ENCODE measurements at regions not wholly inside any gene's neighbourhood (a gene's known extent, or its start where the extent isn't known, plus 50 kb on each side); places are given as distances from the start of the nearest gene placed in this dataset.
A peak's percentile ranks its signal among the peaks of the same experiment; 100 is the strongest.

DNA sequence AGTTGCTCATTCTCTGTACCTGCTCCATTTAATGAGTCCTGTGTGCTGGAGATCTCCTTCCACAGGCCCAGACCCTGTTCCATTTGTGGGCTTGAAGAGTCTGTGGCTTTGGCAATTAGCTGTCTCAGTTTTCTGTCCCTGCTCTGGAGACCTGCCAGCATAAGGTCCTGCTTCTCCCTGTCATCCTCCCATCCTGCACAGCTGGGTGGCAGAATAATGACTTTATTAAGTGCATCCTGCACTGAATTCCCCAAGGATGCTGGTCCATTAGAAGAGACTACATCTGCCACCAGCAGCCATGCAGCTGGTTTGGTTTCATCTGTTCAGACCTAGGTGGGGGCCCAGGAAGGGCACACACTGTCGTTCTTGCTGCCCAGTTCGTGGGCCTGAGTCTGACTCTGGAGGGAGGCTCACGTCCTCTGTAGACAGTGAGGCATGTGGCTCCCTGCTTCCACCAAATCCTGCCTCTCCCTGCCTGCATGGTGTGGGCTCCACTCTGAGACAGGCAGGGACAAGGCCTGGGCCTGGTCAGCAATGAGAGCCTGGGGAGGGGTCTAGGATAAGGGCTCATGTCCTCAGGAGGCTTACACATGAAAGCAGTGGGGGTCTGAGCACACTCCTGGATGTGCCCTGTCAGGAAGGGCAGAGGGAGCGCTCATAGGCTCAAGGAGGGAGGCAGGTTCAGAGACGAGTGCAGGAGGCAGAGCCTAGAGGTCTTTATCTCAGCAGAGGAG lies 78.4 kb upstream of the PRR23E start:
- H3K9ac ChIP-seq (ENCODE audit: low read depth in 1 of 2, low read length in 2 of 2): no peak overlapping the region
- TF ChIP-seq, protein P1, sequence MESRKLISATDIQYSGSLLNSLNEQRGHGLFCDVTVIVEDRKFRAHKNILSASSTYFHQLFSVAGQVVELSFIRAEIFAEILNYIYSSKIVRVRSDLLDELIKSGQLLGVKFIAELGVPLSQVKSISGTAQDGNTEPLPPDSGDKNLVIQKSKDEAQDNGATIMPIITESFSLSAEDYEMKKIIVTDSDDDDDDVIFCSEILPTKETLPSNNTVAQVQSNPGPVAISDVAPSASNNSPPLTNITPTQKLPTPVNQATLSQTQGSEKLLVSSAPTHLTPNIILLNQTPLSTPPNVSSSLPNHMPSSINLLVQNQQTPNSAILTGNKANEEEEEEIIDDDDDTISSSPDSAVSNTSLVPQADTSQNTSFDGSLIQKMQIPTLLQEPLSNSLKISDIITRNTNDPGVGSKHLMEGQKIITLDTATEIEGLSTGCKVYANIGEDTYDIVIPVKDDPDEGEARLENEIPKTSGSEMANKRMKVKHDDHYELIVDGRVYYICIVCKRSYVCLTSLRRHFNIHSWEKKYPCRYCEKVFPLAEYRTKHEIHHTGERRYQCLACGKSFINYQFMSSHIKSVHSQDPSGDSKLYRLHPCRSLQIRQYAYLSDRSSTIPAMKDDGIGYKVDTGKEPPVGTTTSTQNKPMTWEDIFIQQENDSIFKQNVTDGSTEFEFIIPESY (IDR thresholded peaks at IDR 0.05): no peak
- TF ChIP-seq RAD21 (IDR thresholded peaks at IDR 0.05) (no peak), EGR1 (IDR thresholded peaks at IDR 0.05; ENCODE audit: low read depth in 2 of 2) (no peak), NR2F2 (IDR thresholded peaks at IDR 0.05) (no peak), TAF1 (conservative IDR thresholded peaks at IDR 0.05) (no peak), HNF4G (IDR thresholded peaks at IDR 0.05) (no peak), HNF4A (conservative IDR thresholded peaks at IDR 0.05) (no peak), SP1 (IDR thresholded peaks at IDR 0.05) (no peak), YY1 (IDR thresholded peaks at IDR 0.05) (no peak), RXRA (IDR thresholded peaks at IDR 0.05) (no peak), GABPA (IDR thresholded peaks at IDR 0.05 in 1 of 2, conservative IDR thresholded peaks at IDR 0.05 in 1 of 2) (no peak), FOXA2 (IDR thresholded peaks at IDR 0.05) (no peak), JUND (IDR thresholded peaks at IDR 0.05) (no peak), FOXA1 (IDR thresholded peaks at IDR 0.05) (no peak)
- TF ChIP-seq, protein P2, sequence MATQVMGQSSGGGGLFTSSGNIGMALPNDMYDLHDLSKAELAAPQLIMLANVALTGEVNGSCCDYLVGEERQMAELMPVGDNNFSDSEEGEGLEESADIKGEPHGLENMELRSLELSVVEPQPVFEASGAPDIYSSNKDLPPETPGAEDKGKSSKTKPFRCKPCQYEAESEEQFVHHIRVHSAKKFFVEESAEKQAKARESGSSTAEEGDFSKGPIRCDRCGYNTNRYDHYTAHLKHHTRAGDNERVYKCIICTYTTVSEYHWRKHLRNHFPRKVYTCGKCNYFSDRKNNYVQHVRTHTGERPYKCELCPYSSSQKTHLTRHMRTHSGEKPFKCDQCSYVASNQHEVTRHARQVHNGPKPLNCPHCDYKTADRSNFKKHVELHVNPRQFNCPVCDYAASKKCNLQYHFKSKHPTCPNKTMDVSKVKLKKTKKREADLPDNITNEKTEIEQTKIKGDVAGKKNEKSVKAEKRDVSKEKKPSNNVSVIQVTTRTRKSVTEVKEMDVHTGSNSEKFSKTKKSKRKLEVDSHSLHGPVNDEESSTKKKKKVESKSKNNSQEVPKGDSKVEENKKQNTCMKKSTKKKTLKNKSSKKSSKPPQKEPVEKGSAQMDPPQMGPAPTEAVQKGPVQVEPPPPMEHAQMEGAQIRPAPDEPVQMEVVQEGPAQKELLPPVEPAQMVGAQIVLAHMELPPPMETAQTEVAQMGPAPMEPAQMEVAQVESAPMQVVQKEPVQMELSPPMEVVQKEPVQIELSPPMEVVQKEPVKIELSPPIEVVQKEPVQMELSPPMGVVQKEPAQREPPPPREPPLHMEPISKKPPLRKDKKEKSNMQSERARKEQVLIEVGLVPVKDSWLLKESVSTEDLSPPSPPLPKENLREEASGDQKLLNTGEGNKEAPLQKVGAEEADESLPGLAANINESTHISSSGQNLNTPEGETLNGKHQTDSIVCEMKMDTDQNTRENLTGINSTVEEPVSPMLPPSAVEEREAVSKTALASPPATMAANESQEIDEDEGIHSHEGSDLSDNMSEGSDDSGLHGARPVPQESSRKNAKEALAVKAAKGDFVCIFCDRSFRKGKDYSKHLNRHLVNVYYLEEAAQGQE (IDR thresholded peaks at IDR 0.05): no peak
- TF ChIP-seq, protein P3, sequence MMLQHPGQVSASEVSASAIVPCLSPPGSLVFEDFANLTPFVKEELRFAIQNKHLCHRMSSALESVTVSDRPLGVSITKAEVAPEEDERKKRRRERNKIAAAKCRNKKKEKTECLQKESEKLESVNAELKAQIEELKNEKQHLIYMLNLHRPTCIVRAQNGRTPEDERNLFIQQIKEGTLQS (IDR thresholded peaks at IDR 0.05): no peak
- no peak overlapping the region for H3K27ac ChIP-seq (ENCODE audit: low read depth in 1 of 2, low read length in 2 of 2)
- H3K36me3 ChIP-seq (ENCODE audit: control insufficient read depth in 4 of 4, insufficient read depth in 3 of 4, low read depth in 1 of 4, low read length in 3 of 4): no peaks in the 10 kb centered on the region
- WGBS: 81% methylated on average over 5 of the region's 5 CpGs
- no peaks in the 10 kb centered on the region for H3K27me3 ChIP-seq (ENCODE audit: control insufficient read depth in 4 of 4, insufficient read depth in 4 of 4, low read length in 3 of 4)
- DNase-seq (ENCODE audit: low spot score): peak; percentile 24
- no peaks in the 10 kb centered on the region for H3K4me1 ChIP-seq (ENCODE audit: control insufficient read depth in 4 of 4, insufficient read depth in 4 of 4, low read length in 3 of 4)
- H3K9me3 ChIP-seq (ENCODE audit: control insufficient read depth in 4 of 4, low read length in 3 of 4): peaks cover 10 to 12% (median 11%) of the 10 kb centered on the region in 4 donors
- no peak overlapping the region for H3K4me3 ChIP-seq (ENCODE audit: low read depth in 1 of 3, low read length in 3 of 3)

DNA sequence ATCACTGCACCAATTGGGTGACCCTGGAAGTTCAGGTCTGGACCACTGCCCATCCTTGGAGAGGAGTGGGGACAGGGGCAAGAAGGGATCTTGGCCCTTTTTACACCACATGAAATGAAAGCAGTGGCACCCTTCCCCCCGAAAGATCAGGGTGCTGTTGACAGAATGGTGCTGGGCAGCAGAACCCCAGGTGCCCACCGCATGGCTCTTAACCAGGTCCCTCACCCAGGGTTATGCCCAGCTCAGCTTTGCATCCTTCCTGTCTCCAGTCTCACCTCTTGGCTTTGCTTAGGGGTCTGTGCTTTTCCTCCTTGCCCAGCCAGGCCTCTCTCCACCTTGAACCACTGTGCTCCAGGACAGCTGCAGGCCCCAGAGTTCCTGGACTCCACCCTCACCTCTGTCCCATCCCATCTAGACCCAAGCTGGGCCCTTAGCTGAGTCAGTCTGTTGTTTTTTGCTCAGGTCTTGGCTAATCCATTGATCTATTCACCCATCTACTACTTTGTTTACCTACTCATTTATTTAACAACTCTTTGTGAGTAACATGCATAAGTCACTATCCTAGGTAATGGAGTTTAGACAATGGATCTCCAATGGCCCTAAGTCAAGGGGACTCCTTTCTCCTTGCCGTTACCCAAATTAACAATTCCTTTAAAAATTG lies 77.1 kb upstream of the PRR23E start:
- Histone ChIP-seq H3K4me3 (ENCODE audit: low read depth in 1 of 3, low read length in 3 of 3) (no peak overlapping the region), H3K36me3 (ENCODE audit: control insufficient read depth in 4 of 4, insufficient read depth in 3 of 4, low read depth in 1 of 4, low read length in 3 of 4) (no peaks in the 10 kb centered on the region), H3K9ac (ENCODE audit: low read depth in 1 of 2, low read length in 2 of 2) (no peak overlapping the region), H3K27me3 (ENCODE audit: control insufficient read depth in 4 of 4, insufficient read depth in 4 of 4, low read length in 3 of 4) (no peaks in the 10 kb centered on the region), H3K4me1 (ENCODE audit: control insufficient read depth in 4 of 4, insufficient read depth in 4 of 4, low read length in 3 of 4) (no peaks in the 10 kb centered on the region), H3K27ac (ENCODE audit: low read depth in 1 of 2, low read length in 2 of 2) (no peak overlapping the region), H3K9me3 (ENCODE audit: control insufficient read depth in 4 of 4, low read length in 3 of 4) (peaks cover 10 to 12% (median 11%) of the 10 kb centered on the region in 4 donors)
- WGBS: 89% methylated on average over 3 of the region's 3 CpGs
- DNase-seq (ENCODE audit: low spot score): peak; percentile 20
- TF ChIP-seq JUND (IDR thresholded peaks at IDR 0.05) (no peak), NR2F2 (IDR thresholded peaks at IDR 0.05) (no peak), RXRA (IDR thresholded peaks at IDR 0.05) (no peak), FOXA2 (IDR thresholded peaks at IDR 0.05) (no peak), HNF4A (conservative IDR thresholded peaks at IDR 0.05) (no peak), FOXA1 (IDR thresholded peaks at IDR 0.05) (no peak), HNF4G (IDR thresholded peaks at IDR 0.05) (no peak)
- TF ChIP-seq, protein P4, sequence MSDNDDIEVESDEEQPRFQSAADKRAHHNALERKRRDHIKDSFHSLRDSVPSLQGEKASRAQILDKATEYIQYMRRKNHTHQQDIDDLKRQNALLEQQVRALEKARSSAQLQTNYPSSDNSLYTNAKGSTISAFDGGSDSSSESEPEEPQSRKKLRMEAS (IDR thresholded peaks at IDR 0.05): no peak
- TF ChIP-seq, protein P1 (IDR thresholded peaks at IDR 0.05): no peak
- TF ChIP-seq, protein P2 (IDR thresholded peaks at IDR 0.05): no peak
